Neural cell (in vitro differentiated cells): ENCODE measurements at regions not wholly inside any gene's neighbourhood (a gene's known extent, or its start where the extent isn't known, plus 50 kb on each side); places are given as distances from the start of the nearest gene placed in this dataset.

Experiments
- H2AFZ ChIP-seq: fragments of 200-600, 300-800 bp; sonication (generic), shearing (Covaris generic); 2 replicates; pipeline ENCODE4 v1.6.0; 2014; ENCODE audit warnings: low read depth, mild to moderate bottlenecking, antibody characterized with exemption, low read length, moderate library complexity
- H3F3A ChIP-seq: fragments of 200-600 bp; shearing (Covaris generic); 2 replicates; pipeline ENCODE4 v1.6.1; 2016; ENCODE audit warnings: mild to moderate bottlenecking, moderate library complexity, mixed read lengths, antibody characterized with exemption, low read length; ENCODE audit not compliant: insufficient read depth, poor library complexity, severe bottlenecking
- H3K27ac ChIP-seq: fragments of 200-600, 300-800 bp; sonication (generic), shearing (Covaris generic); 2 replicates; pipeline ENCODE4 v1.5.1; 2014; ENCODE audit warnings: mild to moderate bottlenecking, low read length, moderate library complexity
- H3K27me3 ChIP-seq: fragments of 300-800, 200-600 bp; sonication (generic), shearing (Covaris generic); 2 replicates; pipeline ENCODE4 v1.6.0; 2014; ENCODE audit warnings: mild to moderate bottlenecking, low read depth, low read length, moderate library complexity; ENCODE audit not compliant: insufficient read depth
- H3K36me3 ChIP-seq: fragments of 300-800, 200-600 bp; sonication (generic), shearing (Covaris generic); 2 replicates; pipeline ENCODE4 v1.5.1; 2014; ENCODE audit warnings: mild to moderate bottlenecking, antibody characterized with exemption, low read length, moderate library complexity; ENCODE audit not compliant: insufficient read depth
- H3K4me2 ChIP-seq: fragments of 300-800, 200-600 bp; sonication (generic), shearing (Covaris generic); 2 replicates; pipeline ENCODE4 v1.6.0; 2014; ENCODE audit warnings: mild to moderate bottlenecking, low read length
- H3K4me3 ChIP-seq: fragments of 300-800, 200-600 bp; sonication (generic), shearing (Covaris generic); 2 replicates; pipeline ENCODE4 v1.5.1; 2014; ENCODE audit warnings: mild to moderate bottlenecking, low read length, moderate library complexity
- H3K79me2 ChIP-seq: fragments of 200-600 bp; shearing (Covaris generic); replicated peaks from 2 replicates; pipeline ENCODE4 v1.6.0; 2014; ENCODE audit warnings: mild to moderate bottlenecking, low read length, moderate library complexity; ENCODE audit not compliant: insufficient read depth
- H3K9ac ChIP-seq: fragments of 300-800, 200-600 bp; sonication (generic), shearing (Covaris generic); 2 replicates; pipeline ENCODE4 v1.6.1; 2016; ENCODE audit warnings: mild to moderate bottlenecking, low read length, mixed read lengths
- H3K9me2 ChIP-seq: fragments of 200-600 bp; shearing (Covaris generic); 2 replicates; pipeline ENCODE4 v1.6.1; 2016; ENCODE audit warnings: mild to moderate bottlenecking, low read length, mixed read lengths; ENCODE audit not compliant: insufficient read depth
- H3K9me3 ChIP-seq: fragments of 200-600, 300-800 bp; sonication (generic), shearing (Covaris generic); 2 replicates; pipeline ENCODE4 v1.6.1; 2016; ENCODE audit warnings: mild to moderate bottlenecking, mixed run types, low read length, moderate library complexity, mixed read lengths
- H4K20me1 ChIP-seq: fragments of 200-600 bp; shearing (Covaris generic); 2 replicates; pipeline ENCODE4 v1.6.1; 2016; ENCODE audit warnings: mild to moderate bottlenecking, mixed run types; ENCODE audit not compliant: insufficient read depth
- CTCF ChIP-seq: fragments of 450-650 bp; IDR thresholded peaks from 2 replicates; pipeline ENCODE4 v1.5.1; 2014; ENCODE audit warnings: antibody characterized with exemption, mild to moderate bottlenecking, moderate library complexity; ENCODE audit not compliant: poor library complexity, severe bottlenecking
- EP300 ChIP-seq: fragments of 450-650 bp; conservative IDR thresholded peaks from 2 replicates; pipeline ENCODE4 v1.6.1; 2014; ENCODE audit warnings: antibody characterized with exemption, mild to moderate bottlenecking, moderate library complexity; ENCODE audit not compliant: poor library complexity, severe bottlenecking
- EZH2 ChIP-seq: fragments of 200-600, 300-800 bp; shearing (Covaris generic), sonication (generic); IDR thresholded peaks from 2 replicates; pipeline ENCODE4 v1.6.1; 2014; ENCODE audit warnings: antibody characterized with exemption, low read length, borderline replicate concordance, mild to moderate bottlenecking; ENCODE audit not compliant: insufficient read depth, poor library complexity, severe bottlenecking
- MXI1 ChIP-seq: fragments of 450-650 bp; conservative IDR thresholded peaks from 2 replicates; pipeline ENCODE4 v1.6.1; 2014; ENCODE audit warnings: antibody characterized with exemption, mild to moderate bottlenecking; ENCODE audit not compliant: poor library complexity, severe bottlenecking
- POLR2AphosphoS5 ChIP-seq: IDR thresholded peaks from 2 replicates; pipeline ENCODE4 v1.6.1; 2012
- RAD21 ChIP-seq: fragments of 450-650 bp; conservative IDR thresholded peaks from 2 replicates; pipeline ENCODE4 v1.6.1; 2014; ENCODE audit warnings: antibody characterized with exemption, mild to moderate bottlenecking, moderate library complexity
- REST ChIP-seq: IDR thresholded peaks from 2 replicates; pipeline ENCODE4 v1.6.1; 2012; ENCODE audit warnings: borderline replicate concordance
- SMC3 ChIP-seq: fragments of 450-650 bp; conservative IDR thresholded peaks from 2 replicates; pipeline ENCODE4 v1.6.1; 2014; ENCODE audit warnings: antibody characterized with exemption, mild to moderate bottlenecking, moderate library complexity; ENCODE audit not compliant: poor library complexity
- TAF1 ChIP-seq: IDR thresholded peaks from 2 replicates; pipeline ENCODE4 v1.6.1; 2012; ENCODE audit warnings: low read depth

- H4K20me1 ChIP-seq, result no peaks in the 10 kb centered on the region
- H3K9me2 ChIP-seq, result no peaks in the 10 kb centered on the region
- H3K79me2 ChIP-seq, result no peaks in the 10 kb centered on the region
- no peak overlapping the region for H2AFZ ChIP-seq
- no peak overlapping the region for H3K9ac ChIP-seq
- no peak overlapping the region for H3K4me3 ChIP-seq
- TF ChIP-seq RAD21, result no peak
- TF ChIP-seq REST, result no peak
- no peak overlapping the region for H3K27ac ChIP-seq
- H3K36me3 ChIP-seq, result no peaks in the 10 kb centered on the region
- H3K4me2 ChIP-seq, result no peak overlapping the region
- H3K27me3 ChIP-seq, result no peaks in the 10 kb centered on the region
- no peaks in the 10 kb centered on the region for H3F3A ChIP-seq
- H3K9me3 ChIP-seq, result no peaks in the 10 kb centered on the region
Observed at GRCh38 chr2:149715005-149715592, 127.5 kb upstream of the MMADHC start.

GRCh38 chr2:149709496-149710263, 122.1 kb upstream of the MMADHC start:
- TF ChIP-seq RAD21 (no peak), POLR2AphosphoS5 (no peak), EP300 (no peak)

GRCh38 chr2:149703281-149703680, 115.7 kb upstream of the MMADHC start:
- no peak overlapping the region for H3K9ac ChIP-seq
- H3K27me3 ChIP-seq, result no peaks in the 10 kb centered on the region
- H2AFZ ChIP-seq, result no peak overlapping the region
- no peaks in the 10 kb centered on the region for H3K9me2 ChIP-seq
- no peaks in the 10 kb centered on the region for H3K9me3 ChIP-seq
- no peak overlapping the region for H3K27ac ChIP-seq
- no peaks in the 10 kb centered on the region for H3F3A ChIP-seq
- no peak overlapping the region for H3K4me3 ChIP-seq
- H3K36me3 ChIP-seq, result no peaks in the 10 kb centered on the region
- H3K4me2 ChIP-seq, result no peak overlapping the region
- H4K20me1 ChIP-seq, result no peaks in the 10 kb centered on the region
- TF ChIP-seq SMC3 (no peak), CTCF (no peak), EZH2 (no peak), MXI1 (no peak), TAF1 (no peak)
- H3K79me2 ChIP-seq, result no peaks in the 10 kb centered on the region

More at GRCh38 chr2:149709496-149710263, 122.1 kb upstream of the MMADHC start:
- H3K9me2 ChIP-seq, result no peaks in the 10 kb centered on the region
- H4K20me1 ChIP-seq, result no peaks in the 10 kb centered on the region
- H3K9ac ChIP-seq, result no peak overlapping the region
- no peaks in the 10 kb centered on the region for H3K9me3 ChIP-seq
- no peak overlapping the region for H3K4me3 ChIP-seq
- no peak overlapping the region for H3K27ac ChIP-seq
- no peak overlapping the region for H2AFZ ChIP-seq
- H3K4me2 ChIP-seq, result no peak overlapping the region
- H3K36me3 ChIP-seq, result no peaks in the 10 kb centered on the region
- H3F3A ChIP-seq, result no peaks in the 10 kb centered on the region
- no peaks in the 10 kb centered on the region for H3K27me3 ChIP-seq
- no peaks in the 10 kb centered on the region for H3K79me2 ChIP-seq
